ENCODE measurements at regions not wholly inside any gene's neighbourhood (a gene's known extent, or its start where the extent isn't known, plus 50 kb on each side); places are given as distances from the start of the nearest gene placed in this dataset.

DNA sequence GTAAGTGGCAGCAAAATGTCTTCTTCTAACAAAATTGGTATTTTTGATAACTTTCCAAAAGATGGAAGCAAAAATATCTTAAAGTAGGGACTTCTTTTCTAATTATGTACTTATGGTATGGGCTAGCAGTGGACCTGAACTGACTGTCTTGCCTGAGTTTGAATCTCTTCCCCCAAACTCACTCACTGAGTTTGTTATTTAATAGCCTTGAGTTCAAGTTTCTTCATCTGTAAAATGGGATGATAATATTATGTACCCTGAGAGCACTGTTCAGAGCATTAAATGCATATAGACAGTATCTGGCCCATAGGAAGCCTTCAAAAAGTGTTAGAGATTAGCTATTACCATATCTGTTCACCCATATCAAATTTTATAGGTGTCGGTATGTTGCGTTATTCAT lies 210.4 kb upstream of the NUDT4 start:
- TF ChIP-seq, protein P1, sequence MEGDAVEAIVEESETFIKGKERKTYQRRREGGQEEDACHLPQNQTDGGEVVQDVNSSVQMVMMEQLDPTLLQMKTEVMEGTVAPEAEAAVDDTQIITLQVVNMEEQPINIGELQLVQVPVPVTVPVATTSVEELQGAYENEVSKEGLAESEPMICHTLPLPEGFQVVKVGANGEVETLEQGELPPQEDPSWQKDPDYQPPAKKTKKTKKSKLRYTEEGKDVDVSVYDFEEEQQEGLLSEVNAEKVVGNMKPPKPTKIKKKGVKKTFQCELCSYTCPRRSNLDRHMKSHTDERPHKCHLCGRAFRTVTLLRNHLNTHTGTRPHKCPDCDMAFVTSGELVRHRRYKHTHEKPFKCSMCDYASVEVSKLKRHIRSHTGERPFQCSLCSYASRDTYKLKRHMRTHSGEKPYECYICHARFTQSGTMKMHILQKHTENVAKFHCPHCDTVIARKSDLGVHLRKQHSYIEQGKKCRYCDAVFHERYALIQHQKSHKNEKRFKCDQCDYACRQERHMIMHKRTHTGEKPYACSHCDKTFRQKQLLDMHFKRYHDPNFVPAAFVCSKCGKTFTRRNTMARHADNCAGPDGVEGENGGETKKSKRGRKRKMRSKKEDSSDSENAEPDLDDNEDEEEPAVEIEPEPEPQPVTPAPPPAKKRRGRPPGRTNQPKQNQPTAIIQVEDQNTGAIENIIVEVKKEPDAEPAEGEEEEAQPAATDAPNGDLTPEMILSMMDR (IDR thresholded peaks at IDR 0.05; ENCODE audit: low read depth, low read length, poor library complexity, severe bottlenecking) = no peak
- no peak for TF ChIP-seq EZH2phosphoT487 (IDR thresholded peaks at IDR 0.05; ENCODE audit: borderline replicate concordance, low read length)

Measured in DOHH2 (cell line).